HCT116 (cell line): ENCODE measurements at regions not wholly inside any gene's neighbourhood (a gene's known extent, or its start where the extent isn't known, plus 50 kb on each side); places are given as distances from the start of the nearest gene placed in this dataset.

Experiments
- POLR2A ChIP-seq: IDR thresholded peaks from 2 replicates; pipeline ENCODE4 v1.7.0; 2011; ENCODE audit warnings: borderline replicate concordance; ENCODE audit not compliant: insufficient read depth, insufficient read length; ENCODE audit errors: extremely low read depth
- SRF ChIP-seq: IDR thresholded peaks from 2 replicates; pipeline ENCODE4 v1.6.1; 2012; ENCODE audit warnings: low read depth
- TF ChIP-seq, protein P1 (sequence below), 3 experiments: fragments of 200-600 bp in 1 of 3; sonication (generic) in 1 of 3; IDR thresholded peaks in 2 of 3; conservative IDR thresholded peaks in 1 of 3; 2 replicates each; pipeline ENCODE4 v1.5.1; 2012 to 2017; ENCODE audit warnings: low read depth in 2 of 3, low read length in 2 of 3, antibody characterized with exemption in 1 of 3, borderline replicate concordance in 1 of 3, control low read depth in 1 of 3, mild to moderate bottlenecking in 1 of 3, mixed read lengths in 1 of 3, mixed run types in 1 of 3, moderate library complexity in 1 of 3; ENCODE audit not compliant: insufficient read depth in 1 of 3

DNA sequence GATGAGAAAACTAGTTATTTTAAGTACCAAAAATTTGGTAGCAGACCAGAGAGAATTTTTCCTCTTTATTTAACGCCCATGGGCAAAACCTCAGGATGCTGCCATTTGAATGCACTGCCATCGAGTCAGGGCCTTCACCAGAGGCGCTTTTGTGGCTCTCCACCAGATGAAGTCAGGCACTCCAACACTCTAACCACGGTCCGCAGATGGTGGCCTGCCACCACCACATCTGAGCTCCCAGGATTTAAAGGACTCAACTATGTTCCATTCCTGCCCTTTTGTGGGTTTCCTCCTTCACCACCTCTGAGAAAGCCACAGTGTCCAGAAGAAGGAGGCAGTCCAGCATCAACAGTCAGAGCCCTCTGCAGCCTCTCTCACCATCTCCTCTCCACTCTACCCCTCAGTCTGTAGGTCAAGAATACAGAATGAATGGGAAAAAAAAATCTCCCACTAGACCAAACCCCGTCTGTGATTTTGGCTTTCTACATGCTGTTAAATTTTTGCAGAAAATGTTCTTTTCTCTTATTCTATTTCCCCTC is 647.4 kb downstream of the USP25 start:
- TF ChIP-seq, protein P1, sequence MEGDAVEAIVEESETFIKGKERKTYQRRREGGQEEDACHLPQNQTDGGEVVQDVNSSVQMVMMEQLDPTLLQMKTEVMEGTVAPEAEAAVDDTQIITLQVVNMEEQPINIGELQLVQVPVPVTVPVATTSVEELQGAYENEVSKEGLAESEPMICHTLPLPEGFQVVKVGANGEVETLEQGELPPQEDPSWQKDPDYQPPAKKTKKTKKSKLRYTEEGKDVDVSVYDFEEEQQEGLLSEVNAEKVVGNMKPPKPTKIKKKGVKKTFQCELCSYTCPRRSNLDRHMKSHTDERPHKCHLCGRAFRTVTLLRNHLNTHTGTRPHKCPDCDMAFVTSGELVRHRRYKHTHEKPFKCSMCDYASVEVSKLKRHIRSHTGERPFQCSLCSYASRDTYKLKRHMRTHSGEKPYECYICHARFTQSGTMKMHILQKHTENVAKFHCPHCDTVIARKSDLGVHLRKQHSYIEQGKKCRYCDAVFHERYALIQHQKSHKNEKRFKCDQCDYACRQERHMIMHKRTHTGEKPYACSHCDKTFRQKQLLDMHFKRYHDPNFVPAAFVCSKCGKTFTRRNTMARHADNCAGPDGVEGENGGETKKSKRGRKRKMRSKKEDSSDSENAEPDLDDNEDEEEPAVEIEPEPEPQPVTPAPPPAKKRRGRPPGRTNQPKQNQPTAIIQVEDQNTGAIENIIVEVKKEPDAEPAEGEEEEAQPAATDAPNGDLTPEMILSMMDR (IDR thresholded peaks at IDR 0.05 in 2 of 3, conservative IDR thresholded peaks at IDR 0.05 in 1 of 3; ENCODE audit: borderline replicate concordance in 1 of 3, insufficient read depth in 1 of 3, low read depth in 2 of 3, low read length in 2 of 3) = no peak
- TF ChIP-seq SRF (no peak), POLR2A (no peak)
